ENCODE measurements at regions not wholly inside any gene's neighbourhood (a gene's known extent, or its start where the extent isn't known, plus 50 kb on each side); places are given as distances from the start of the nearest gene placed in this dataset.

- Mint-ChIP-seq H3K4me3 (no peak overlapping the region), H3K27me3 (ENCODE audit: low read depth, poor library complexity) (peaks cover 7% of the 10 kb centered on the region), H3K27ac (no peak overlapping the region), H3K4me1 (no peaks in the 10 kb centered on the region), H3K36me3 (ENCODE audit: low read depth) (no peaks in the 10 kb centered on the region), H3K9me3 (no peaks in the 10 kb centered on the region)
- TF ChIP-seq CTCF (IDR thresholded peaks at IDR 0.05): no peak
- no peak for DNase-seq
Observed at GRCh38 chr1:58266242-58266641, 280.3 kb downstream of the OMA1 start.

GRCh38 chr1:58264462-58264861 lies 282.1 kb downstream of the OMA1 start:
- Mint-ChIP-seq H3K36me3 (ENCODE audit: low read depth) (no peaks in the 10 kb centered on the region), H3K27ac (no peak overlapping the region), H3K27me3 (ENCODE audit: low read depth, poor library complexity) (peaks cover 10% of the 10 kb centered on the region), H3K4me3 (no peak overlapping the region), H3K4me1 (peaks cover 7% of the 10 kb centered on the region), H3K9me3 (no peaks in the 10 kb centered on the region)
- DNase-seq: no peak
- TF ChIP-seq CTCF (IDR thresholded peaks at IDR 0.05): no peak

GRCh38 chr1:58262702-58263101 lies 283.8 kb downstream of the OMA1 start:
- Mint-ChIP-seq H3K9me3 (no peaks in the 10 kb centered on the region), H3K36me3 (ENCODE audit: low read depth) (no peaks in the 10 kb centered on the region), H3K27ac (no peak overlapping the region), H3K4me1 (peaks cover 10% of the 10 kb centered on the region), H3K4me3 (no peak overlapping the region), H3K27me3 (ENCODE audit: low read depth, poor library complexity) (peaks cover 10% of the 10 kb centered on the region)
- DNase-seq: no peak
- no peak for TF ChIP-seq CTCF (IDR thresholded peaks at IDR 0.05)

GRCh38 chr1:58258082-58258481 lies 288.4 kb downstream of the OMA1 start:
- H3K4me3 Mint-ChIP-seq: no peak overlapping the region
- H3K27me3 Mint-ChIP-seq (ENCODE audit: low read depth, poor library complexity): peaks cover 5% of the 10 kb centered on the region
- no peak for DNase-seq
- peaks cover 12% of the 10 kb centered on the region for H3K4me1 Mint-ChIP-seq
- H3K36me3 Mint-ChIP-seq (ENCODE audit: low read depth): no peaks in the 10 kb centered on the region
- peaks cover 5% of the 10 kb centered on the region for H3K9me3 Mint-ChIP-seq
- no peak for TF ChIP-seq CTCF (IDR thresholded peaks at IDR 0.05)
- no peak overlapping the region for H3K27ac Mint-ChIP-seq

- Mint-ChIP-seq H3K27ac (no peak overlapping the region), H3K9me3 (peaks cover 5% of the 10 kb centered on the region)
- TF ChIP-seq CTCF (IDR thresholded peaks at IDR 0.05): no peak
Observed at GRCh38 chr1:58257003-58257402, 289.5 kb downstream of the OMA1 start.

GRCh38 chr1:58256546-58256945 lies 290.0 kb downstream of the OMA1 start:
- Mint-ChIP-seq H3K4me1 (peaks cover 12% of the 10 kb centered on the region), H3K27ac (no peak overlapping the region), H3K36me3 (ENCODE audit: low read depth) (no peaks in the 10 kb centered on the region), H3K4me3 (no peak overlapping the region), H3K9me3 (peaks cover 5% of the 10 kb centered on the region), H3K27me3 (ENCODE audit: low read depth, poor library complexity) (peaks cover 16% of the 10 kb centered on the region)
- TF ChIP-seq CTCF (IDR thresholded peaks at IDR 0.05): no peak
- no peak for DNase-seq

More at GRCh38 chr1:58257003-58257402, 289.5 kb downstream of the OMA1 start:
- Mint-ChIP-seq H3K4me3 (no peak overlapping the region), H3K36me3 (ENCODE audit: low read depth) (no peaks in the 10 kb centered on the region), H3K27me3 (ENCODE audit: low read depth, poor library complexity) (peaks cover 14% of the 10 kb centered on the region), H3K4me1 (peaks cover 12% of the 10 kb centered on the region)
- DNase-seq: no peak

All from nephron progenitor cell (in vitro differentiated cells).